ENCODE measurements at regions not wholly inside any gene's neighbourhood (a gene's known extent, or its start where the extent isn't known, plus 50 kb on each side); places are given as distances from the start of the nearest gene placed in this dataset.
A peak's percentile ranks its signal among the peaks of the same experiment; 100 is the strongest.
"Not testable (repeated sequence)": the region's sequence is repeated elsewhere in the genome, so short reads cannot be mapped to it uniquely, and the experiment has no call there.

GRCh38 chr2:20499387-20499786 is 52.5 kb downstream of the RHOB start:
- POLR2A ChIA-PET, result no interaction called here
- peaks cover 18% of the 10 kb centered on the region for H3K27me3 Mint-ChIP-seq
- no peaks in the 10 kb centered on the region for H3K36me3 Mint-ChIP-seq
- H3K9me3 Mint-ChIP-seq, result no peaks in the 10 kb centered on the region
- DNase-seq, result no peak
- no peak overlapping the region for H3K27ac Mint-ChIP-seq
- H3K4me3 Mint-ChIP-seq, result no peak overlapping the region
- H3K4me1 Mint-ChIP-seq, result peaks cover 4% of the 10 kb centered on the region
- no peak for ATAC-seq (ENCODE audit: low read depth)

GRCh38 chr2:20501974-20502373 is 55.1 kb downstream of the RHOB start:
- peaks cover 4% of the 10 kb centered on the region for H3K4me1 Mint-ChIP-seq
- ATAC-seq (ENCODE audit: low read depth) (no peak), DNase-seq (no peak)
- H3K9me3 Mint-ChIP-seq, result no peaks in the 10 kb centered on the region
- H3K4me3 Mint-ChIP-seq, result no peak overlapping the region
- POLR2A ChIA-PET, result no interaction called here
- peaks cover 20% of the 10 kb centered on the region for H3K27me3 Mint-ChIP-seq
- no peaks in the 10 kb centered on the region for H3K36me3 Mint-ChIP-seq
- H3K27ac Mint-ChIP-seq, result no peak overlapping the region

GRCh38 chr2:20502496-20502895 is 55.6 kb downstream of the RHOB start:
- H3K27ac Mint-ChIP-seq; POLR2A ChIA-PET; H3K4me3 Mint-ChIP-seq; H3K4me1 Mint-ChIP-seq; H3K36me3 Mint-ChIP-seq; H3K9me3 Mint-ChIP-seq; ATAC-seq (ENCODE audit: low read depth); DNase-seq: not testable (repeated sequence)
- peaks cover 20% of the 10 kb centered on the region for H3K27me3 Mint-ChIP-seq

GRCh38 chr2:20504174-20504573 is 57.3 kb downstream of the RHOB start:
- POLR2A ChIA-PET, result no interaction called here
- DNase-seq (no peak), ATAC-seq (ENCODE audit: low read depth) (no peak)
- H3K27ac Mint-ChIP-seq, result no peak overlapping the region
- H3K36me3 Mint-ChIP-seq, result no peaks in the 10 kb centered on the region
- peaks cover 6% of the 10 kb centered on the region for H3K4me1 Mint-ChIP-seq
- peaks cover 20% of the 10 kb centered on the region for H3K27me3 Mint-ChIP-seq
- no peak overlapping the region for H3K4me3 Mint-ChIP-seq
- no peaks in the 10 kb centered on the region for H3K9me3 Mint-ChIP-seq

GRCh38 chr2:20506201-20506685 is 59.4 kb downstream of the RHOB start:
- Mint-ChIP-seq H3K4me1 (peaks cover 6% of the 10 kb centered on the region), H3K27ac (no peak overlapping the region), H3K27me3 (peaks cover 12% of the 10 kb centered on the region), H3K9me3 (no peaks in the 10 kb centered on the region), H3K4me3 (no peak overlapping the region), H3K36me3 (no peaks in the 10 kb centered on the region)
- ATAC-seq (ENCODE audit: low read depth) (no peak), DNase-seq (no peak)
- POLR2A ChIA-PET, result no interaction called here

GRCh38 chr2:20507166-20507692 is 60.4 kb downstream of the RHOB start:
- peak; percentile 63 for ATAC-seq (ENCODE audit: low read depth)
- no peak overlapping the region for H3K4me3 Mint-ChIP-seq
- peaks cover 6% of the 10 kb centered on the region for H3K4me1 Mint-ChIP-seq
- no peak overlapping the region for H3K27ac Mint-ChIP-seq
- no peak for DNase-seq
- H3K9me3 Mint-ChIP-seq, result no peaks in the 10 kb centered on the region
- H3K27me3 Mint-ChIP-seq, result peaks cover 12% of the 10 kb centered on the region
- POLR2A ChIA-PET, result no interaction called here
- no peaks in the 10 kb centered on the region for H3K36me3 Mint-ChIP-seq

GRCh38 chr2:20507711-20508110 is 60.8 kb downstream of the RHOB start:
- Mint-ChIP-seq H3K27ac (no peak overlapping the region), H3K4me1 (peaks cover 6% of the 10 kb centered on the region), H3K4me3 (no peak overlapping the region), H3K27me3 (peaks cover 8% of the 10 kb centered on the region), H3K36me3 (no peaks in the 10 kb centered on the region), H3K9me3 (no peaks in the 10 kb centered on the region)
- ATAC-seq (ENCODE audit: low read depth) (no peak), DNase-seq (no peak)
- POLR2A ChIA-PET, result no interaction called here

- no peak overlapping the region for H3K4me3 Mint-ChIP-seq
- peaks cover 6% of the 10 kb centered on the region for H3K4me1 Mint-ChIP-seq
- H3K36me3 Mint-ChIP-seq, result no peaks in the 10 kb centered on the region
- H3K9me3 Mint-ChIP-seq, result no peaks in the 10 kb centered on the region
- DNase-seq (no peak), ATAC-seq (ENCODE audit: low read depth) (no peak)
- H3K27me3 Mint-ChIP-seq, result peaks cover 2% of the 10 kb centered on the region
- H3K27ac Mint-ChIP-seq, result no peak overlapping the region
- POLR2A ChIA-PET, result no interaction called here
These were observed 62.5 kb downstream of the RHOB start for GRCh38 chr2:20509301-20509769.

GRCh38 chr2:20509770-20510490 is 63.1 kb downstream of the RHOB start:
- Mint-ChIP-seq H3K4me1 (peaks cover 6% of the 10 kb centered on the region), H3K9me3 (no peaks in the 10 kb centered on the region), H3K27ac (no peak overlapping the region), H3K36me3 (no peaks in the 10 kb centered on the region), H3K27me3 (peaks cover 2% of the 10 kb centered on the region), H3K4me3 (no peak overlapping the region)
- ATAC-seq (ENCODE audit: low read depth) (no peak), DNase-seq (no peak)
- POLR2A ChIA-PET, result no interaction called here

GRCh38 chr2:20511130-20511529 is 64.3 kb downstream of the RHOB start:
- ATAC-seq (ENCODE audit: low read depth), result no peak
- H3K27ac Mint-ChIP-seq, result no peak overlapping the region
- POLR2A ChIA-PET, result no interaction called here
- H3K9me3 Mint-ChIP-seq, result no peaks in the 10 kb centered on the region
- H3K36me3 Mint-ChIP-seq, result no peaks in the 10 kb centered on the region
- peaks cover 6% of the 10 kb centered on the region for H3K4me1 Mint-ChIP-seq
- H3K27me3 Mint-ChIP-seq, result no peaks in the 10 kb centered on the region
- no peak for DNase-seq
- H3K4me3 Mint-ChIP-seq, result no peak overlapping the region

GRCh38 chr2:20512061-20512605 is 65.3 kb downstream of the RHOB start:
- Mint-ChIP-seq H3K27me3 (no peaks in the 10 kb centered on the region), H3K4me3 (no peak overlapping the region), H3K4me1 (peaks cover 4% of the 10 kb centered on the region), H3K36me3 (no peaks in the 10 kb centered on the region), H3K27ac (no peak overlapping the region), H3K9me3 (no peaks in the 10 kb centered on the region)
- ATAC-seq (ENCODE audit: low read depth) (no peak), DNase-seq (no peak)
- POLR2A ChIA-PET, result no interaction called here

GRCh38 chr2:20513946-20514345 is 67.1 kb downstream of the RHOB start:
- Mint-ChIP-seq H3K4me3 (no peak overlapping the region), H3K9me3 (peaks cover 1% of the 10 kb centered on the region), H3K27ac (no peak overlapping the region), H3K36me3 (no peaks in the 10 kb centered on the region), H3K27me3 (no peaks in the 10 kb centered on the region), H3K4me1 (peaks cover 4% of the 10 kb centered on the region)
- DNase-seq (no peak), ATAC-seq (ENCODE audit: low read depth) (no peak)
- POLR2A ChIA-PET, result no interaction called here

GRCh38 chr2:20514596-20515269 is 67.9 kb downstream of the RHOB start:
- Mint-ChIP-seq H3K27me3 (no peaks in the 10 kb centered on the region), H3K27ac (peak overlapping the region; percentile 31), H3K9me3 (peaks cover 1% of the 10 kb centered on the region), H3K36me3 (no peaks in the 10 kb centered on the region), H3K4me1 (peaks cover 4% of the 10 kb centered on the region), H3K4me3 (no peak overlapping the region)
- no peak for ATAC-seq (ENCODE audit: low read depth)
- no peak for DNase-seq
- POLR2A ChIA-PET, result no interaction called here
